SK-N-SH treated with all-trans-retinoic acid at 6 μM for 48 hours (cell line): ENCODE measurements at regions not wholly inside any gene's neighbourhood (a gene's known extent, or its start where the extent isn't known, plus 50 kb on each side); places are given as distances from the start of the nearest gene placed in this dataset.

Experiments
- ATAC-seq: fragments of 200-7000 bp; cut with Tn5 transposase; 3 replicates; pipeline ENCODE4 v1.9.1; 2020; ENCODE audit warnings: mild to moderate bottlenecking, moderate library complexity
- ARNTL ChIP-seq: fragments of 450-650 bp; formaldehyde crosslinking; IDR thresholded peaks from 2 replicates; pipeline ENCODE4 v1.5.0; 2020; ENCODE audit warnings: low read depth, mild to moderate bottlenecking, moderate library complexity, borderline replicate concordance
- BACH2 ChIP-seq: fragments of 250-450 bp; sonication (Bioruptor Pico); IDR thresholded peaks from 2 replicates; pipeline ENCODE4 v1.9.0; 2021; ENCODE audit warnings: mild to moderate bottlenecking, borderline replicate concordance
- CSDC2 ChIP-seq: fragments of 250-450 bp; sonication (Bioruptor Pico); IDR thresholded peaks from 2 replicates; pipeline ENCODE4 v1.5.0; 2020; ENCODE audit warnings: mild to moderate bottlenecking, moderate library complexity
- GLIS3 ChIP-seq: fragments of 250-450 bp; sonication (Bioruptor Pico); IDR thresholded peaks from 2 replicates; pipeline ENCODE4 v1.5.0; 2020; ENCODE audit warnings: mild to moderate bottlenecking, moderate library complexity
- ISL1 ChIP-seq: fragments of 250-450 bp; sonication (Bioruptor Pico); IDR thresholded peaks from 2 replicates; pipeline ENCODE4 v2.1.2; 2022; ENCODE audit warnings: mild to moderate bottlenecking, moderate library complexity
- OSR1 ChIP-seq: fragments of 250-450 bp; sonication (Bioruptor Pico); IDR thresholded peaks from 2 replicates; pipeline ENCODE4 v1.8.0; 2022; ENCODE audit warnings: moderate library complexity, mild to moderate bottlenecking, inconsistent platforms
- PPARA ChIP-seq: fragments of 250-450 bp; sonication (Bioruptor Pico); IDR thresholded peaks from 2 replicates; pipeline ENCODE4 v1.5.0; 2020; ENCODE audit warnings: mild to moderate bottlenecking, borderline replicate concordance
- RARB ChIP-seq: fragments of 250-450 bp; sonication (Bioruptor Pico); IDR thresholded peaks from 2 replicates; pipeline ENCODE4 v1.8.0; 2021; ENCODE audit warnings: mild to moderate bottlenecking, moderate library complexity
- SNAI2 ChIP-seq: fragments of 250-450 bp; sonication (Bioruptor Pico); IDR thresholded peaks from 2 replicates; pipeline ENCODE4 v1.5.0; 2020; ENCODE audit warnings: mild to moderate bottlenecking, moderate library complexity
- TCF4 ChIP-seq: fragments of 250-450 bp; sonication (Bioruptor Pico); IDR thresholded peaks from 2 replicates; pipeline ENCODE4 v1.8.0; 2021; ENCODE audit warnings: mild to moderate bottlenecking, moderate library complexity, borderline replicate concordance
- ZC3H10 ChIP-seq: fragments of 250-450 bp; sonication (Bioruptor Pico); IDR thresholded peaks from 2 replicates; pipeline ENCODE4 v1.5.1; 2021; ENCODE audit warnings: mild to moderate bottlenecking, moderate library complexity
- ZFP3 ChIP-seq: fragments of 250-450 bp; sonication (Bioruptor Pico); IDR thresholded peaks from 2 replicates; pipeline ENCODE4 v1.5.0; 2020; ENCODE audit warnings: mild to moderate bottlenecking, moderate library complexity
- ZFP30 ChIP-seq: fragments of 450-650 bp; formaldehyde crosslinking; IDR thresholded peaks from 2 replicates; pipeline ENCODE4 v1.5.0; 2022; ENCODE audit warnings: mild to moderate bottlenecking, moderate library complexity
- ZNF565 ChIP-seq: fragments of 450-650 bp; formaldehyde crosslinking; conservative IDR thresholded peaks from 2 replicates; pipeline ENCODE4 v1.5.0; 2020; ENCODE audit warnings: low read depth, mild to moderate bottlenecking, moderate library complexity
- ZNF70 ChIP-seq: fragments of 450-650 bp; formaldehyde crosslinking; IDR thresholded peaks from 2 replicates; pipeline ENCODE4 v1.5.0; 2020; ENCODE audit warnings: mild to moderate bottlenecking, moderate library complexity
- ZNF8 ChIP-seq: fragments of 450-650 bp; formaldehyde crosslinking; IDR thresholded peaks from 2 replicates; pipeline ENCODE4 v1.5.0; 2020; ENCODE audit warnings: mild to moderate bottlenecking, moderate library complexity
- TF ChIP-seq, protein P1 (sequence below): fragments of 250-450 bp; sonication (Bioruptor Pico); IDR thresholded peaks from 2 replicates; pipeline ENCODE4 v1.5.0; 2020; ENCODE audit warnings: mild to moderate bottlenecking, moderate library complexity
- TF ChIP-seq, protein P2 (sequence below): fragments of 250-450 bp; sonication (Bioruptor Pico); IDR thresholded peaks from 2 replicates; pipeline ENCODE4 v1.5.1; 2020; ENCODE audit warnings: low read depth, mild to moderate bottlenecking, moderate library complexity
- TF ChIP-seq, protein P3 (sequence below): fragments of 250-450 bp; sonication (Bioruptor Pico); IDR thresholded peaks from 2 replicates; pipeline ENCODE4 v1.8.0; 2021; ENCODE audit warnings: low read depth, mild to moderate bottlenecking, moderate library complexity, borderline replicate concordance
- TF ChIP-seq, protein P4 (sequence below): fragments of 250-450 bp; sonication (Bioruptor Pico); IDR thresholded peaks from 2 replicates; pipeline ENCODE4 v1.5.1; 2021; ENCODE audit warnings: mild to moderate bottlenecking, moderate library complexity
- TF ChIP-seq, protein P5 (sequence below): fragments of 250-450 bp; sonication (Bioruptor Pico); IDR thresholded peaks from 2 replicates; pipeline ENCODE4 v1.8.0; 2020; ENCODE audit warnings: mild to moderate bottlenecking, moderate library complexity, borderline replicate concordance

DNA sequence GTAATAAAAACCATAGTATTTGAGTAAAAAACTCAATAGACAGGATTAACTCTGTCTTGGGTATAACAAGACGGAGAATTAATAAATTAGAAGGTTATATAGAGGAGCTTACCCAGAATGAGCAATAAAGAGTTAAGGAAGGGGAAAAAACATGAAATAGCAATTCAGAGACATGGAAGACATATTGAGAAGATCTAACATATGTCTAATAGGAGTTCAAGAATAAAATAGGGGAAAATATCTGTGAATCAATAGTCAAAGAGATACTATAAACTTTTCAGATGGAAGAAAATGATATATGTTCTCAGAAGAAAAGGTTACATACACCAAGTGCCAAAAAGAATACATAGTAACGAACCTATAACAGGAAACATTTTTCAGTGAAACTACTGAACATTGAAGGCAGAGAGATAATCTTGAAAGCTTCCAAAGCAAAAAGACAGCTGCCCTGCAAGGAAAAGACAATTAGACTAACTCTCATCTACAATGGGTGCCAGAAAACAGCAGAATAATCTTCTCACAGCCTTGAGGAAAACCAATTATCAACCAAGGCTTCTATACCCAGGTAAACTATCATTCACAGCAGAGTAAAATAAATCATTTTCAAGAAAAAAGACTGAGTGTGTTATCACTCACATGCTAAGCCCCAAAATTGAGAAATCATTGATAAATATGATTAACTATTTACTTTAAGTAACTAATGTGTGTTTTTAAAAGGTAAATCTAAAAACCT lies 106.0 kb downstream of the ENC1 start:
- TF ChIP-seq, protein P1, sequence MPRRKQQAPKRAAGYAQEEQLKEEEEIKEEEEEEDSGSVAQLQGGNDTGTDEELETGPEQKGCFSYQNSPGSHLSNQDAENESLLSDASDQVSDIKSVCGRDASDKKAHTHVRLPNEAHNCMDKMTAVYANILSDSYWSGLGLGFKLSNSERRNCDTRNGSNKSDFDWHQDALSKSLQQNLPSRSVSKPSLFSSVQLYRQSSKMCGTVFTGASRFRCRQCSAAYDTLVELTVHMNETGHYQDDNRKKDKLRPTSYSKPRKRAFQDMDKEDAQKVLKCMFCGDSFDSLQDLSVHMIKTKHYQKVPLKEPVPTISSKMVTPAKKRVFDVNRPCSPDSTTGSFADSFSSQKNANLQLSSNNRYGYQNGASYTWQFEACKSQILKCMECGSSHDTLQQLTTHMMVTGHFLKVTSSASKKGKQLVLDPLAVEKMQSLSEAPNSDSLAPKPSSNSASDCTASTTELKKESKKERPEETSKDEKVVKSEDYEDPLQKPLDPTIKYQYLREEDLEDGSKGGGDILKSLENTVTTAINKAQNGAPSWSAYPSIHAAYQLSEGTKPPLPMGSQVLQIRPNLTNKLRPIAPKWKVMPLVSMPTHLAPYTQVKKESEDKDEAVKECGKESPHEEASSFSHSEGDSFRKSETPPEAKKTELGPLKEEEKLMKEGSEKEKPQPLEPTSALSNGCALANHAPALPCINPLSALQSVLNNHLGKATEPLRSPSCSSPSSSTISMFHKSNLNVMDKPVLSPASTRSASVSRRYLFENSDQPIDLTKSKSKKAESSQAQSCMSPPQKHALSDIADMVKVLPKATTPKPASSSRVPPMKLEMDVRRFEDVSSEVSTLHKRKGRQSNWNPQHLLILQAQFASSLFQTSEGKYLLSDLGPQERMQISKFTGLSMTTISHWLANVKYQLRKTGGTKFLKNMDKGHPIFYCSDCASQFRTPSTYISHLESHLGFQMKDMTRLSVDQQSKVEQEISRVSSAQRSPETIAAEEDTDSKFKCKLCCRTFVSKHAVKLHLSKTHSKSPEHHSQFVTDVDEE: no peak
- TF ChIP-seq ZFP30: peak; percentile 46
- ATAC-seq: no peak

DNA sequence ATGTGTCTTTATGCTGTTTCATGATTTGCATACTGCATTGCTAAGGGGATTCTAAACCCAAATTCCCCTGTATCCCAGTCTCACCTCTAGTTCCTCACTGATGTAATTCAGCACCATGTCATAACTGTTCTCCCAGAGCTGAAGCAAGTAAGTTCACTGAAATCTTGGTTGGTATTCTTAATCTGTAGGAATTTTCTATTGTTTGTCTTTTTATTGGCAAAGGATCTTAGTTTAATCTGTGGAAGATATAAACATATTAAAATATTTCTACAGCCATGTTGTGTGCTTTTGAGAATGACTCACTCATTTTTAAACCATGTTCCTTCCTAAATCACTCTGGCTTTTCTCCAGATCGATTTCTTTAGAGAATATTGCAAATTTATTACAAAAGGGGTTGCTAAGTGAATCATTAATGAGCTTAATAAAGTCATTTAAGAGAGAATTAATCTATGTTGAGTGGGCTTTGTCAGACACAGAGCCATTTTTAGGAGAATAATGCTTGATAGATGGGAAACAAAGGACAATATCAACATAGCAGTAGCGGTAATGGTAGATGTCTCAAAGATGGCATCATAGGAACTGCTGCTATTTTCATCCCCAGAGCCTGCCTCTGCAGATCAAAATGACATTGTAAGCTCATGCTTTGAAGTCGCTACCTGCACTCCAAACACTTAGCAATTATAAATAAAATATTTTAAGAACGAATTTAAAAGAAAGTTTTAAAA lies 110.0 kb downstream of the ENC1 start:
- ATAC-seq: no peak; the same call in 2 of the 3 replicates
- TF ChIP-seq, protein P2, sequence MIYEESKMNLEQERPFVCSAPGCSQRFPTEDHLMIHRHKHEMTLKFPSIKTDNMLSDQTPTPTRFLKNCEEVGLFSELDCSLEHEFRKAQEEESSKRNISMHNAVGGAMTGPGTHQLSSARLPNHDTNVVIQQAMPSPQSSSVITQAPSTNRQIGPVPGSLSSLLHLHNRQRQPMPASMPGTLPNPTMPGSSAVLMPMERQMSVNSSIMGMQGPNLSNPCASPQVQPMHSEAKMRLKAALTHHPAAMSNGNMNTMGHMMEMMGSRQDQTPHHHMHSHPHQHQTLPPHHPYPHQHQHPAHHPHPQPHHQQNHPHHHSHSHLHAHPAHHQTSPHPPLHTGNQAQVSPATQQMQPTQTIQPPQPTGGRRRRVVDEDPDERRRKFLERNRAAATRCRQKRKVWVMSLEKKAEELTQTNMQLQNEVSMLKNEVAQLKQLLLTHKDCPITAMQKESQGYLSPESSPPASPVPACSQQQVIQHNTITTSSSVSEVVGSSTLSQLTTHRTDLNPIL (CRISPR knock-in tag): no peak
- peak; percentile 91 for TF ChIP-seq ISL1 (CRISPR knock-in tag)

DNA sequence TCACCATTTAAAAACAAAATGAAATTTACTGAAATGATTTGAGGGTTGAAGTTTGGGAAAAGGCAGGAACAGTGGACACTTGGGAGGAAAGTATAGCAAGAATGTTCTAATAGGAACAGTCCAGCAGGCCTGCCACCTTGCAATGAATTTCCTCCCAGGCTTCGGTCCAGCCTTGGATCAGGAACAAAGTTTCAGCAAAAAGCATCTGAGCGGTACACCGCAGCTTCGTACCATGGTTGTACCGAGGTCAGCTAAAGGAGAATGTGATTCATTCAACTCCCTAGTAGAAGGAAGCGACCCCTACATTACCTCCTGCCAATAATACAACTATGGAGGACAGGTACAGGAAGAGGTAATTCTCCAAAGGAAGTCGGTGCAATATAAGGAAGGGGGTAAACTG lies 111.4 kb downstream of the ENC1 start:
- ATAC-seq: no peak

DNA sequence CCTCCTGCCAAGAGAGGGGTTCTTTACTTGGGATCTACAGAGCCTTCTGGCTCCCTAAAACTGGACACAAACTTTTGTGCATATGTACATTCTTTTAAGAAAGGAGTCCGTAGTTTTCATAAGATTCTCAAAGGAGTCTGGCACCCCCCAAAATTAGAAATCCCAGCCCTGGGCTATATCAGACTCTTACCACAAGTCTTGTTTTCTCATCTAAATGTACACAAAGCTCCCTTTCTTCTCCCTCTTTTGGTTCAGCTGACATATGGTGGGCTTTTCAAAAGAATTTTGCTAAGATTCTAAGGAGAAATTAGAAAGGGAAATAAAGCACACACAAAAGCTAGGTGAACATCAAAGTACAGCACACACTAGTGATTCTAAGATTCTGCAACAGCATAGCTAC lies 114.4 kb downstream of the ENC1 start:
- no peak for ATAC-seq
- TF ChIP-seq ZNF565 (no peak), OSR1 (no peak), ZNF8 (CRISPR knock-in tag) (no peak), PPARA (CRISPR knock-in tag) (no peak), ZFP30 (no peak), RARB (no peak), ZFP3 (CRISPR knock-in tag) (no peak), GLIS3 (CRISPR knock-in tag) (no peak), SNAI2 (no peak), ISL1 (CRISPR knock-in tag) (no peak), ZC3H10 (CRISPR knock-in tag) (no peak), CSDC2 (CRISPR knock-in tag) (no peak), BACH2 (CRISPR knock-in tag) (no peak)
- TF ChIP-seq, protein P3, sequence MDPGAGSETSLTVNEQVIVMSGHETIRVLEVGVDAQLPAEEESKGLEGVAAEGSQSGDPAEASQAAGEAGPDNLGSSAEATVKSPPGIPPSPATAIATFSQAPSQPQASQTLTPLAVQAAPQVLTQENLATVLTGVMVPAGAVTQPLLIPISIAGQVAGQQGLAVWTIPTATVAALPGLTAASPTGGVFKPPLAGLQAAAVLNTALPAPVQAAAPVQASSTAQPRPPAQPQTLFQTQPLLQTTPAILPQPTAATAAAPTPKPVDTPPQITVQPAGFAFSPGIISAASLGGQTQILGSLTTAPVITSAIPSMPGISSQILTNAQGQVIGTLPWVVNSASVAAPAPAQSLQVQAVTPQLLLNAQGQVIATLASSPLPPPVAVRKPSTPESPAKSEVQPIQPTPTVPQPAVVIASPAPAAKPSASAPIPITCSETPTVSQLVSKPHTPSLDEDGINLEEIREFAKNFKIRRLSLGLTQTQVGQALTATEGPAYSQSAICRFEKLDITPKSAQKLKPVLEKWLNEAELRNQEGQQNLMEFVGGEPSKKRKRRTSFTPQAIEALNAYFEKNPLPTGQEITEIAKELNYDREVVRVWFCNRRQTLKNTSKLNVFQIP (CRISPR knock-in tag): no peak
- TF ChIP-seq, protein P4, sequence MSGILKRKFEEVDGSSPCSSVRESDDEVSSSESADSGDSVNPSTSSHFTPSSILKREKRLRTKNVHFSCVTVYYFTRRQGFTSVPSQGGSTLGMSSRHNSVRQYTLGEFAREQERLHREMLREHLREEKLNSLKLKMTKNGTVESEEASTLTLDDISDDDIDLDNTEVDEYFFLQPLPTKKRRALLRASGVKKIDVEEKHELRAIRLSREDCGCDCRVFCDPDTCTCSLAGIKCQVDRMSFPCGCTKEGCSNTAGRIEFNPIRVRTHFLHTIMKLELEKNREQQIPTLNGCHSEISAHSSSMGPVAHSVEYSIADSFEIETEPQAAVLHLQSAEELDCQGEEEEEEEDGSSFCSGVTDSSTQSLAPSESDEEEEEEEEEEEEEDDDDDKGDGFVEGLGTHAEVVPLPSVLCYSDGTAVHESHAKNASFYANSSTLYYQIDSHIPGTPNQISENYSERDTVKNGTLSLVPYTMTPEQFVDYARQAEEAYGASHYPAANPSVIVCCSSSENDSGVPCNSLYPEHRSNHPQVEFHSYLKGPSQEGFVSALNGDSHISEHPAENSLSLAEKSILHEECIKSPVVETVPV (CRISPR knock-in tag): no peak
- TF ChIP-seq, protein P5, sequence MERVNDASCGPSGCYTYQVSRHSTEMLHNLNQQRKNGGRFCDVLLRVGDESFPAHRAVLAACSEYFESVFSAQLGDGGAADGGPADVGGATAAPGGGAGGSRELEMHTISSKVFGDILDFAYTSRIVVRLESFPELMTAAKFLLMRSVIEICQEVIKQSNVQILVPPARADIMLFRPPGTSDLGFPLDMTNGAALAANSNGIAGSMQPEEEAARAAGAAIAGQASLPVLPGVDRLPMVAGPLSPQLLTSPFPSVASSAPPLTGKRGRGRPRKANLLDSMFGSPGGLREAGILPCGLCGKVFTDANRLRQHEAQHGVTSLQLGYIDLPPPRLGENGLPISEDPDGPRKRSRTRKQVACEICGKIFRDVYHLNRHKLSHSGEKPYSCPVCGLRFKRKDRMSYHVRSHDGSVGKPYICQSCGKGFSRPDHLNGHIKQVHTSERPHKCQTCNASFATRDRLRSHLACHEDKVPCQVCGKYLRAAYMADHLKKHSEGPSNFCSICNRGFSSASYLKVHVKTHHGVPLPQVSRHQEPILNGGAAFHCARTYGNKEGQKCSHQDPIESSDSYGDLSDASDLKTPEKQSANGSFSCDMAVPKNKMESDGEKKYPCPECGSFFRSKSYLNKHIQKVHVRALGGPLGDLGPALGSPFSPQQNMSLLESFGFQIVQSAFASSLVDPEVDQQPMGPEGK: no peak

More for the DNA sequence above, 111.4 kb downstream of the ENC1 start:
- TF ChIP-seq, protein P5: no peak
- TF ChIP-seq, protein P4 (CRISPR knock-in tag): no peak
- TF ChIP-seq ZNF70 (CRISPR knock-in tag) (no peak), ZNF565 (no peak), ZNF8 (CRISPR knock-in tag) (no peak), ZC3H10 (CRISPR knock-in tag) (no peak), ISL1 (CRISPR knock-in tag) (no peak), TCF4 (CRISPR knock-in tag) (no peak), ARNTL (CRISPR knock-in tag) (no peak)
